B cell (primary cell): ENCODE measurements at regions not wholly inside any gene's neighbourhood (a gene's known extent, or its start where the extent isn't known, plus 50 kb on each side); places are given as distances from the start of the nearest gene placed in this dataset.

Experiments used
- EZH2 ChIP-seq: IDR thresholded peaks from 2 replicates; pipeline ENCODE4 v1.6.1; 2012; ENCODE audit warnings: borderline replicate concordance, low read depth, mild to moderate bottlenecking, moderate library complexity, low read length; ENCODE audit not compliant: insufficient read depth, poor library complexity, severe bottlenecking
- TF ChIP-seq, protein P1 (sequence below): fragments of 200-600 bp; IDR thresholded peaks from one replicate; pipeline ENCODE4 v1.8.0; 2022; ENCODE audit warnings: antibody characterized with exemption, mild to moderate bottlenecking

DNA sequence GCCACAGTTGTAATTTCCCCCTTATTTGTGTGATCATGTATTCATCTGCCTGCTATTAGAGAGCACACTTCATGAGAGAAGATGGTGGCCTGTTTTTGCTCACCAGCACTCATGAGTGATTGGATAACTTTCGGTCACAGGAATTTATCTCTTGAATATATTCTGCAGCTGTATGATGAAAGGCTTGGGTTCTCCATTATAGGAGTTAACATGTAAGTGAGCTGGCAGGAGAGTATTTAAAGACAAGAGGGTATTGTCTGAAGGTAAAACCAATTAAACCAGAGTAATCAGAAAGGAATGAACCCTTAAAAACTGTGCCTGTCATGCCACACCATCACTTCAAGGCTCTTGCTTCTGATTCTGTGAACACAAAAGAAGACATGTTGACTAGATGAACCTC, 574.9 kb upstream of the CAMK1G start:
- TF ChIP-seq, protein P1, sequence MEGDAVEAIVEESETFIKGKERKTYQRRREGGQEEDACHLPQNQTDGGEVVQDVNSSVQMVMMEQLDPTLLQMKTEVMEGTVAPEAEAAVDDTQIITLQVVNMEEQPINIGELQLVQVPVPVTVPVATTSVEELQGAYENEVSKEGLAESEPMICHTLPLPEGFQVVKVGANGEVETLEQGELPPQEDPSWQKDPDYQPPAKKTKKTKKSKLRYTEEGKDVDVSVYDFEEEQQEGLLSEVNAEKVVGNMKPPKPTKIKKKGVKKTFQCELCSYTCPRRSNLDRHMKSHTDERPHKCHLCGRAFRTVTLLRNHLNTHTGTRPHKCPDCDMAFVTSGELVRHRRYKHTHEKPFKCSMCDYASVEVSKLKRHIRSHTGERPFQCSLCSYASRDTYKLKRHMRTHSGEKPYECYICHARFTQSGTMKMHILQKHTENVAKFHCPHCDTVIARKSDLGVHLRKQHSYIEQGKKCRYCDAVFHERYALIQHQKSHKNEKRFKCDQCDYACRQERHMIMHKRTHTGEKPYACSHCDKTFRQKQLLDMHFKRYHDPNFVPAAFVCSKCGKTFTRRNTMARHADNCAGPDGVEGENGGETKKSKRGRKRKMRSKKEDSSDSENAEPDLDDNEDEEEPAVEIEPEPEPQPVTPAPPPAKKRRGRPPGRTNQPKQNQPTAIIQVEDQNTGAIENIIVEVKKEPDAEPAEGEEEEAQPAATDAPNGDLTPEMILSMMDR = no peak
- no peak for TF ChIP-seq EZH2
